HepG2 (cell line): ENCODE measurements at regions not wholly inside any gene's neighbourhood (a gene's known extent, or its start where the extent isn't known, plus 50 kb on each side); places are given as distances from the start of the nearest gene placed in this dataset.

ENCODE experiments used
- ATAC-seq: fragments of 200-7000 bp; cut with Tn5 transposase; 3 replicates; pipeline ENCODE4 v1.9.1; 2020; ENCODE audit warnings: mild to moderate bottlenecking, moderate library complexity
- BruUV-seq: library from RNA; stranded (reverse); fragments of 400-500 nt; replicated peaks from 2 replicates; lab custom pipeline; 2021; lab: Mats Ljungman, UMichigan
- CTCF ChIA-PET: fragments of 300-600 bp; formaldehyde crosslinking; extraction: SDS; loops from one replicate; lab custom pipeline; 2021; ENCODE audit warnings: low total read pairs, inconsistent platforms, low intra/inter-chr PET ratio; lab: Yijun Ruan, JAX
- POLR2A ChIA-PET: fragments of 350-600 bp; sonication (Branson Sonifier 250); formaldehyde crosslinking; loops from one replicate; lab custom pipeline; 2020; ENCODE audit warnings: antibody characterized with exemption, inconsistent platforms; lab: Yijun Ruan, JAX
- DNase-seq: peaks from one replicate; pipeline ENCODE4 v3.0.0-alpha.2; 2015; ENCODE audit warnings: low spot score
- FAIRE-seq: peaks from 3 replicates; lab custom pipeline; 2011; peaks lifted over from hg19 to GRCh38; lab: Jason Lieb, UNC
- H2AFZ ChIP-seq: one replicate; pipeline ENCODE4 v1.6.1; 2011; ENCODE audit warnings: low read length, inconsistent platforms
- H3K27ac ChIP-seq: fragments of 300-600 bp; 3 replicates; pipeline ENCODE4 v1.8.0; 2011; ENCODE audit warnings: mixed run types, mild to moderate bottlenecking, mixed read lengths, low read length, inconsistent platforms; ENCODE audit not compliant: insufficient read depth; ENCODE audit errors: extremely low read length
- H3K27me3 ChIP-seq, 2 experiments: fragments of 200-600 bp in 1 of 2; 2 replicates in 1 of 2; 3 replicates in 1 of 2; pipeline versions ENCODE4 v1.6.0 to v1.8.0; 2011; ENCODE audit warnings: low read length in 2 of 2, mild to moderate bottlenecking in 2 of 2, moderate library complexity in 2 of 2, inconsistent platforms in 1 of 2; ENCODE audit not compliant: insufficient read depth in 2 of 2, control insufficient read depth in 1 of 2
- H3K36me3 ChIP-seq, 2 experiments: fragments of 200-600 bp in 1 of 2; replicated peaks in 1 of 2; 2 replicates in 1 of 2; 3 replicates in 1 of 2; pipeline versions ENCODE4 v1.5.1 to v1.8.0; 2011; ENCODE audit warnings: low read length in 2 of 2, inconsistent platforms in 1 of 2; ENCODE audit not compliant: insufficient read depth in 2 of 2, control insufficient read depth in 1 of 2
- H3K4me1 ChIP-seq: 2 replicates; pipeline ENCODE4 v1.5.1; 2012; ENCODE audit warnings: low read length, inconsistent platforms; ENCODE audit not compliant: insufficient read depth
- H3K4me2 ChIP-seq: 2 replicates; pipeline ENCODE4 v1.6.0; 2011; ENCODE audit warnings: low read depth, low read length, inconsistent platforms
- H3K4me3 ChIP-seq, 3 experiments: fragments of 200-600 bp in 1 of 3; sonication (generic), shearing (Covaris generic) in 1 of 3; replicated peaks in 1 of 3; 2 replicates each; pipeline ENCODE4 v1.5.1; 2011 to 2016; ENCODE audit warnings: low read length in 3 of 3, inconsistent platforms in 2 of 3, low read depth in 2 of 3, mild to moderate bottlenecking in 2 of 3, control low read depth in 1 of 3, mixed read lengths in 1 of 3; ENCODE audit not compliant: insufficient read depth in 1 of 3
- H3K79me2 ChIP-seq: one replicate; pipeline ENCODE4 v1.6.1; 2011; ENCODE audit warnings: low read length, inconsistent platforms; ENCODE audit not compliant: insufficient read depth
- H3K9ac ChIP-seq: 2 replicates; pipeline ENCODE4 v1.6.0; 2011; ENCODE audit warnings: mild to moderate bottlenecking, low read depth, low read length, inconsistent platforms; ENCODE audit not compliant: insufficient read depth
- H3K9me3 ChIP-seq: 2 replicates; pipeline ENCODE4 v1.5.1; 2012; ENCODE audit warnings: mild to moderate bottlenecking, low read length
- H4K20me1 ChIP-seq: 2 replicates; pipeline ENCODE4 v1.6.0; 2011; ENCODE audit warnings: inconsistent platforms, mild to moderate bottlenecking, low read length, moderate library complexity; ENCODE audit not compliant: insufficient read depth
- CBX2 ChIP-seq, 2 experiments: fragments of 200-600 bp in 1 of 2; sonication (generic); formaldehyde crosslinking in 1 of 2; IDR thresholded peaks; 2 replicates each; pipeline versions ENCODE4 v1.7.0 to v1.8.1; 2018 to 2022; ENCODE audit warnings: low read depth in 2 of 2, low read length in 1 of 2, mild to moderate bottlenecking in 1 of 2, missing genetic modification reagents in 1 of 2
- DR1 ChIP-seq: sonication (generic); formaldehyde crosslinking; IDR thresholded peaks from 2 replicates; pipeline ENCODE4 v1.8.0; 2021; ENCODE audit warnings: mild to moderate bottlenecking, missing genetic modification reagents, inconsistent platforms
- FOXA1 ChIP-seq, 2 experiments: fragments of 450-650 bp in 1 of 2; sonication (generic) in 1 of 2; formaldehyde crosslinking in 1 of 2; IDR thresholded peaks; 2 replicates each; pipeline versions ENCODE4 v1.4.0 to v1.6.1; 2016 to 2020; ENCODE audit warnings: missing genetic modification reagents in 1 of 2
- PAWR ChIP-seq: sonication (generic); formaldehyde crosslinking; IDR thresholded peaks from 2 replicates; pipeline ENCODE4 v1.4.0; 2020; ENCODE audit warnings: missing genetic modification reagents, mild to moderate bottlenecking, borderline replicate concordance
- PHF8 ChIP-seq: sonication (generic); formaldehyde crosslinking; IDR thresholded peaks from 2 replicates; pipeline ENCODE4 v1.5.0; 2020; ENCODE audit warnings: missing genetic modification reagents
- RAD51 ChIP-seq: fragments of 450-650 bp; IDR thresholded peaks from 2 replicates; pipeline ENCODE4 v1.6.1; 2016; ENCODE audit warnings: borderline replicate concordance
- RBFOX2 ChIP-seq: fragments of 200-400 bp; formaldehyde crosslinking; IDR thresholded peaks from 2 replicates; pipeline ENCODE4 v1.6.1; 2017; ENCODE audit warnings: low read depth, mild to moderate bottlenecking, low read length
- ZNF761 ChIP-seq: sonication (generic); formaldehyde crosslinking; conservative IDR thresholded peaks from 2 replicates; pipeline ENCODE4 v1.4.0; 2020; ENCODE audit warnings: mild to moderate bottlenecking, missing genetic modification reagents
- WGBS: methylation state at CpG from one replicate; pipeline ENCODE4 v1.1.6; 2017; ENCODE audit warnings: low lambda C conversion rate; 5-methylcytosine and 5-hydroxymethylcytosine counted together
- in situ Hi-C: cut with HindIII; loops from 2 replicates; pipeline ENCODE4 v1.10.0; 2017; ENCODE audit warnings: low pct_unique_long_range_greater_than_20kb; ENCODE audit not compliant: extremely low pct_ligation_motif_present
- intact Hi-C: fragments of 100-400 bp; cut with micrococcal nuclease; formaldehyde crosslinking; loops from one replicate; pipeline ENCODE4 v1.10.0; 2022; ENCODE audit not compliant: unreplicated experiment
- TF ChIP-seq, protein P1 (sequence below): sonication (generic); formaldehyde crosslinking; IDR thresholded peaks from 2 replicates; pipeline ENCODE4 v1.5.0; 2020; ENCODE audit warnings: mild to moderate bottlenecking, missing genetic modification reagents, moderate library complexity
- TF ChIP-seq, protein P2 (sequence below): IDR thresholded peaks from 2 replicates; pipeline ENCODE4 v1.4.0; 2020; ENCODE audit warnings: mild to moderate bottlenecking, missing genetic modification reagents

DNA sequence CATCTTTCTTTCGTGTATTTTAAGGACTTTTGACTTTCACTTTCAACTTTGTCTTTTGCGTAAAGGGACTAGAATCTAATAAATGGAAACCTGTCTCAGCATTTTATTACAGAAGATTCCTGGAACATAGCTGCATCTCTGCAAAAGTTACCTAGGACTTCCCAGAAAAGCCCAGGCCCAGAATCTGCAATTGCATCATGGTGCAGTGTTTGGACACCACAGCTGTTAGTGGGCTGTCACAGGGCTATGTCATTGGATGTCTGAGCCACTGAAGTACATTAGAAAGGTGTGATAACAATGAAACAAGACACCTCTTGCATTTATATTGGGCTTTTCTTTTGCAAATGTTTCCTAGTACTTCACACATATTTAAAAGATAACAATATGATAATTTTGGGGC, 199.9 kb upstream of the IGF1 start:
- ATAC-seq (no peak), FAIRE-seq (no peak), DNase-seq (no peak)
- no peaks in the 10 kb centered on the region for H3K4me1 ChIP-seq
- H3K79me2 ChIP-seq: no peaks in the 10 kb centered on the region
- no peak overlapping the region for H3K4me3 ChIP-seq
- 48% methylated on average over 2 of the region's 2 CpGs for WGBS
- in situ Hi-C loops (no loop called here), intact Hi-C loops (no loop called here)
- H3K36me3 ChIP-seq: no peaks in the 10 kb centered on the region
- no peaks in the 10 kb centered on the region for H3K27me3 ChIP-seq
- ChIA-PET CTCF (no interaction called here), POLR2A (no interaction called here)
- no peak overlapping the region for H3K27ac ChIP-seq
- no peak overlapping the region for H2AFZ ChIP-seq
- TF ChIP-seq CBX2 (IDR thresholded peaks at IDR 0.05; ENCODE audit: low read depth, low read length): no peak
- TF ChIP-seq CBX2 (CRISPR knock-in tag; IDR thresholded peaks at IDR 0.05; ENCODE audit: low read depth): no peak
- no peak for TF ChIP-seq RBFOX2
- no peaks in the 10 kb centered on the region for H4K20me1 ChIP-seq
- BruUV-seq: no TSS peak
- no peaks in the 10 kb centered on the region for H3K9me3 ChIP-seq
- H3K4me2 ChIP-seq: no peak overlapping the region
- no peak overlapping the region for H3K9ac ChIP-seq

DNA sequence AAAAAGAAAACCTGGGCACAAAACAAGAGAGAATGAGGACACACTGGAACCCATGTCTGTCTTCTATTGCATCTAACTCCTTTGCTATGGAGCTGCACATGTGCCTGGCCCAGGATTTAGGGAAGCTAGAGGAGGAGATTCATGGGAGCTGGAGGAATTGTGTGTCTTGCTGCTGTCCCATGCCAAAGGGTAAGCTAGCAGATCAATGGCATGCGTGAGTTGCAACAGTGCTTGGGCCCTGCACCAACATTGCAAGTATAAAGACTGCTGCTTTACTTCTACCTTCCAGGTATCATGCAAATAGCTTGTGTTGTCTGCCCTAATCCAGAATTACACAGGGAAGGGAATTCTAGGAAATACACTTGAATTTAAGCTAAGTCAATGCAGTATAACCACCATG, 196.4 kb upstream of the IGF1 start:
- Histone ChIP-seq H3K27me3 (no peaks in the 10 kb centered on the region), H3K4me3 (no peak overlapping the region), H3K79me2 (no peaks in the 10 kb centered on the region), H3K4me1 (no peaks in the 10 kb centered on the region), H4K20me1 (no peaks in the 10 kb centered on the region), H3K9ac (no peak overlapping the region), H3K27ac (no peak overlapping the region), H3K9me3 (peaks cover 19% of the 10 kb centered on the region), H2AFZ (no peak overlapping the region), H3K36me3 (no peaks in the 10 kb centered on the region), H3K4me2 (no peak overlapping the region)
- FAIRE-seq (no peak), ATAC-seq (no peak), DNase-seq (no peak)
- no peak for TF ChIP-seq ZNF761
- TF ChIP-seq, protein P1, sequence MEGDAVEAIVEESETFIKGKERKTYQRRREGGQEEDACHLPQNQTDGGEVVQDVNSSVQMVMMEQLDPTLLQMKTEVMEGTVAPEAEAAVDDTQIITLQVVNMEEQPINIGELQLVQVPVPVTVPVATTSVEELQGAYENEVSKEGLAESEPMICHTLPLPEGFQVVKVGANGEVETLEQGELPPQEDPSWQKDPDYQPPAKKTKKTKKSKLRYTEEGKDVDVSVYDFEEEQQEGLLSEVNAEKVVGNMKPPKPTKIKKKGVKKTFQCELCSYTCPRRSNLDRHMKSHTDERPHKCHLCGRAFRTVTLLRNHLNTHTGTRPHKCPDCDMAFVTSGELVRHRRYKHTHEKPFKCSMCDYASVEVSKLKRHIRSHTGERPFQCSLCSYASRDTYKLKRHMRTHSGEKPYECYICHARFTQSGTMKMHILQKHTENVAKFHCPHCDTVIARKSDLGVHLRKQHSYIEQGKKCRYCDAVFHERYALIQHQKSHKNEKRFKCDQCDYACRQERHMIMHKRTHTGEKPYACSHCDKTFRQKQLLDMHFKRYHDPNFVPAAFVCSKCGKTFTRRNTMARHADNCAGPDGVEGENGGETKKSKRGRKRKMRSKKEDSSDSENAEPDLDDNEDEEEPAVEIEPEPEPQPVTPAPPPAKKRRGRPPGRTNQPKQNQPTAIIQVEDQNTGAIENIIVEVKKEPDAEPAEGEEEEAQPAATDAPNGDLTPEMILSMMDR: no peak
- TF ChIP-seq, protein P2, sequence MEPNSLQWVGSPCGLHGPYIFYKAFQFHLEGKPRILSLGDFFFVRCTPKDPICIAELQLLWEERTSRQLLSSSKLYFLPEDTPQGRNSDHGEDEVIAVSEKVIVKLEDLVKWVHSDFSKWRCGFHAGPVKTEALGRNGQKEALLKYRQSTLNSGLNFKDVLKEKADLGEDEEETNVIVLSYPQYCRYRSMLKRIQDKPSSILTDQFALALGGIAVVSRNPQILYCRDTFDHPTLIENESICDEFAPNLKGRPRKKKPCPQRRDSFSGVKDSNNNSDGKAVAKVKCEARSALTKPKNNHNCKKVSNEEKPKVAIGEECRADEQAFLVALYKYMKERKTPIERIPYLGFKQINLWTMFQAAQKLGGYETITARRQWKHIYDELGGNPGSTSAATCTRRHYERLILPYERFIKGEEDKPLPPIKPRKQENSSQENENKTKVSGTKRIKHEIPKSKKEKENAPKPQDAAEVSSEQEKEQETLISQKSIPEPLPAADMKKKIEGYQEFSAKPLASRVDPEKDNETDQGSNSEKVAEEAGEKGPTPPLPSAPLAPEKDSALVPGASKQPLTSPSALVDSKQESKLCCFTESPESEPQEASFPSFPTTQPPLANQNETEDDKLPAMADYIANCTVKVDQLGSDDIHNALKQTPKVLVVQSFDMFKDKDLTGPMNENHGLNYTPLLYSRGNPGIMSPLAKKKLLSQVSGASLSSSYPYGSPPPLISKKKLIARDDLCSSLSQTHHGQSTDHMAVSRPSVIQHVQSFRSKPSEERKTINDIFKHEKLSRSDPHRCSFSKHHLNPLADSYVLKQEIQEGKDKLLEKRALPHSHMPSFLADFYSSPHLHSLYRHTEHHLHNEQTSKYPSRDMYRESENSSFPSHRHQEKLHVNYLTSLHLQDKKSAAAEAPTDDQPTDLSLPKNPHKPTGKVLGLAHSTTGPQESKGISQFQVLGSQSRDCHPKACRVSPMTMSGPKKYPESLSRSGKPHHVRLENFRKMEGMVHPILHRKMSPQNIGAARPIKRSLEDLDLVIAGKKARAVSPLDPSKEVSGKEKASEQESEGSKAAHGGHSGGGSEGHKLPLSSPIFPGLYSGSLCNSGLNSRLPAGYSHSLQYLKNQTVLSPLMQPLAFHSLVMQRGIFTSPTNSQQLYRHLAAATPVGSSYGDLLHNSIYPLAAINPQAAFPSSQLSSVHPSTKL (CRISPR knock-in tag): no peak
- TF ChIP-seq PAWR (CRISPR knock-in tag): no peak
- TF ChIP-seq DR1 (CRISPR knock-in tag): no peak
- TF ChIP-seq RAD51: no peak
- no peak for TF ChIP-seq FOXA1 (IDR thresholded peaks at IDR 0.05)
- no peak for TF ChIP-seq FOXA1 (CRISPR knock-in tag; IDR thresholded peaks at IDR 0.05)
- no peak for TF ChIP-seq PHF8 (CRISPR knock-in tag)
- intact Hi-C loops (no loop called here), in situ Hi-C loops (no loop called here)
- no CpG with 5 or more reads among the region's 1 CpG for WGBS
- ChIA-PET CTCF (no interaction called here), POLR2A (no interaction called here)
- BruUV-seq: no TSS peak
